Right ventricle myocardium superior (tissue), 1 donor: ENCODE measurements at regions not wholly inside any gene's neighbourhood (a gene's known extent, or its start where the extent isn't known, plus 50 kb on each side); places are given as distances from the start of the nearest gene placed in this dataset.

ENCODE experiments used
- ATAC-seq: fragments of 200-7000 bp; cut with Tn5 transposase; one replicate; pipeline ENCODE4 v1.9.1; 2020; ENCODE audit warnings: mild to moderate bottlenecking; ENCODE audit not compliant: poor library complexity
- DNase-seq: peaks from one replicate; pipeline ENCODE4 v3.0.0-alpha.2; 2020
- intact Hi-C: fragments of 100-400 bp; cut with DNase I; formaldehyde crosslinking; loops from one replicate; pipeline ENCODE4 v1.11.2; 2022
- donor health status: DM: no; HTN: yes; CAD: no; lungs with severe emphysema.

DNA sequence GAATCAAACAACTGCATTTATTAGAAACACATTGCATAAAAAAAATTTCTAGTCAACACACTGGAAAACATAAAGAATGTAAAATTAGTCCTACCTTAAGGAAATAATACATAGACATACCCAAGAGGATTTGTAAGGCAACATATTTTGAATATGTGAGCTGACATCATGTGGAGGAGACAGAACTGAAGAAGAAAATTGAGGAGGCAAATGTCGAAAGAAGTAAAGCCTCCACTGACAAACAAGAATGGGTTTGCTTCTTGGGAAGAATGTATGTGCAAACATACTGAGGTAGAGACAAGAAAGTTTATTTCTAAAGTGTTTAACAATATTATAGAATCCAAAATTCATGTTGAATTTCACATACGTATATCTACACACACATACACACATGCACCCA lies 363.0 kb upstream of the PDE4D start:
- ATAC-seq, result no peak
- intact Hi-C loops, result no loop called here

DNA sequence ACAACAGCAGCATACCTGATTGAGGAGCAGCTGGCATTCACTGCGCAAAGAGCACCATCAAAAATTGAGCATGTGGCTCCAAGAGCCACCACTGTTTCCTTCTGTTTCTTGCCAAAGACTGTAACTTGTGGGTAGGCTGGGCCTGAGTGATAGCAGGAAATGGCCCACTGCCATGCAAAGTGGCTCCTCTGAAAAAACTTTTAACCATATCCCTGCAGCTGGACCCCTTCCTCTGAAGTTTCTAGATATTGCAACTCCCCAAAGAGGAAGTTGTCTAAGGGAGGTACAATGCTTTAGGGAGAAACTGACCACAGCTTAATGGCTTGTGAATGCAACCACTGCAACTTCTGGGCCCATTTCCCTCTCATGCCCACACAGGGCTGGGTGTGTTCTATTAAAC lies 355.4 kb upstream of the PDE4D start:
- intact Hi-C loops, result no loop called here
- DNase-seq (peak; percentile 46), ATAC-seq (peak; percentile 77)

More for the DNA sequence above, 363.0 kb upstream of the PDE4D start:
- DNase-seq, result no peak

DNA sequence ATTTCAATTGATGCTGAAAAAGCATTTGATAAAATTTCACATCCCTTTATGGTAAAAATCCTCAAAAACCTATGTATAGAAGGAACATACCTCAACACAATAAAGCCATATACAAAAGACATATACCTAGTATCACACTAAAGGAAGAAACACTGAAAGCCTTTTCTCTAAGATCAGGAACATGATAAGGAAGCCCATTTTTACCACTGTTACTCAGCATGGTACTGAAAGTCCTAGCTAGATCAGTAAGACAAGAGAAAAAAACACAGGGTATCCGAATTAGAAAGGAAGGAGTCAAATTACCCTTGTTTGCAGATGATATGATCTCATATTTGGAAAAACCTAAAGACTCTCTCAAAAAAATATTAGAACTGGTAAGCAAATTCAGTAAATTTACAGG lies 350.2 kb upstream of the PDE4D start:
- intact Hi-C loops, result no loop called here
- DNase-seq (no peak), ATAC-seq (no peak)

DNA sequence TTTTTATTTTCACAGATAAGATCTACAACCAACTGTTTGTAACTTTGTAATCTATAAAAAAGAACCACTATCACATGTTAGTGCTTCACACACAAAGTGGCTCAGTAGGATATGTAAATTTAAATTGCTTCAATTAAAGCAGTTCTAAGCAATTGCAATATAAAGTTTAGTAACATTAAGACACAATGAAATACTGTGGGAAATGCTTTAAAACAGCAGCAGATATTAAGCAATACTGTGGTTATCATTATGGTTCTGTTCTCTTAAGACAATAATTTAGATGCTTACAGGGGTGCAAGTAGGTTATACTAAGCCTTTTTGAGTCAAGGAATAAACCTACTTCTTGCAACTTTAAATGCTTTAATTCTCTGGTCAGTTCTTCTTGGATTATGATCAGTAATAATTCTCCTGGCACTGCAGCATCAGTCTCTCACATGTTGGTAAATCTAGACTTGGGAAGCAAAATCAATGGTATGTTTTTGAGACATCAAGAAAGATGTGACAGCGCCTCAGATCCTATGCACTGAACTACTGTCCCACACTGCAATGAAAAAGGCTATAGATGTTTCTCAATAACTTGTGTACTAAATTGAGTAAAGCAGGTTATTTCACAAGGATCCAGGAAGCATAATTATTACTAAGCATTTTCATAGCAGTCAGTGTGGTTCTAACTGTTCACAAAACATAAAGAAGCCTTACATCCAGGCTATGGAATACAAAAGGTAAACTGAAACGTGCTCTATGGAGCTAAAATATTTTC lies 338.7 kb upstream of the PDE4D start:
- DNase-seq (no peak), ATAC-seq (no peak)
- intact Hi-C loops, result no loop called here

DNA sequence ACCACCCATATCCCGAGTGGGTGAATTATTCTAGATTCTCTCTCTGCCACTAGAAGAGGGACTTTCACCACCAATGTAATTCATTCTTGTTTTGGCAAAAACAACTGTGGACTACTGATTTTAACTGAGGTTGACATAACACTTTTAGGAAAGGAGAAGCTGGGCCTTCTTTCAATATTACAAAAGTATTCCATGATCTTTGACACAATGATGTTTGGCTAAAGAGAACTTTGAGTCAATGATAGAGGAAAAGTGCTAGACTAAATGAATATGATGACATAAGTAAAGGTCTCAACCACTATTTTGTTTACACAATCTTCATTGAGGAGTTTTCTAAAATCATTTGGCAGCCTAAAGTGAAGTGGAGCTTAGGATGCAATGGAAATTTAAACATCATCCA lies 336.9 kb upstream of the PDE4D start:
- no peak for ATAC-seq
- DNase-seq, result no peak
- intact Hi-C loops, result no loop called here

DNA sequence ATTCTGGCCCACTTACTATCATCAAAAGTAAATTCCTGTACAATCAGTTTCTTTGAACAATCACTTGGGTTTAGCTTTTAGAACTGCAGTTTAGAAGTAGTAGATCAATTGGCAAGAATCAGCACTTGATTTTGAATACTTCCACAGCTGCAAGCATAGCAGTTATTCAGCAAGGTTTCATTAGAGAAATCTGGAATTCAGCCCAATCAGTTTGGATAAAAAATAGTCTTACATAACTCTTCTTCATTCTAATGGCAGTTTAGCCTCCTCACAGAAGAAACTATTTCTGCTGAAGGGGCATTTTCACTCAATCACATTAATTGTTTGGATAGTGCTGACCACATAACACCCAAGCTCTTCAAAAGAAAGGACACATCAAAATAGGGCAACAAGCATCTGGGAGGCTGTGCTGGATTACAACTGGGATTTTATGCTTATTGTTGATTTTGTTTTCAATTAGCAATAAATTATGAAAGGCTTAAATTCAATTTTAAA lies 336.2 kb upstream of the PDE4D start:
- intact Hi-C loops, result no loop called here
- ATAC-seq, result no peak
- DNase-seq, result no peak

DNA sequence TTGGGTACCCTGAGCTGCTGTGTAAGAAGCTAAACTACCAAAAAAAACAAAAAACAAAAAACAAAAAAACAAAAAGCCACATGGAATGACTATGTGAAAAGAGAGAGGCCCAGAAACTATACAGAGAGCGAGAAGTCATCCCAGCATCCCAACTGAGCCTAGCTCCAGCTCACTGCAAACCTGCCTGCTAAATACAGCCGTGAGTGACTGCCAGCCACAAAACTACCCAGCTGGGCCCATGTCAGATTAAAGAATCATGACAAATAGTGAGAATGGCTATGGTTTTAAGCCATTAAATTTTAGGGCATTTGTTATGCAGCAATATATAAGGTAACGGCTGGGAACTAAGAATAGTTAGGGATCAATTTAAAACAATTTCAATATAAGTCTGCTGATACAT lies 335.1 kb upstream of the PDE4D start:
- ATAC-seq, result no peak
- no peak for DNase-seq
- intact Hi-C loops, result no loop called here

DNA sequence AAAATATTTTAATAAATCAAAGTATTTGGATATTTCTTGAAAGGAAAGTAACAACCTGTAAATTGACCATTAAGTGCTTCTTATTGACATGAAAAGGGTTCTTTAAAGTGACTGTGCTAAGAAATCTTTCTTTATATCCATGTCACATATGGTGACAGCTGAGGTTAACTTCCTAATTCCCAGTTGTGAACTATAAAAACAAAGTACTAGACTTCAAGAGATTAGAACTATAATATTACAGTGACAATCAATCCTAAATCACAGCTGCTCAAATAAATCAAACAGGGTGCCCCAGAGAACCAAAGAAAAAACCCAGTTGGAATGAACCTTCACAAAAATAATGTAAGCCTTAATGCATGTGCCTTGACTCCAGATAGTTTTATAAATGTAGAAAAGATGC lies 332.6 kb upstream of the PDE4D start:
- no peak for ATAC-seq
- intact Hi-C loops, result no loop called here

DNA sequence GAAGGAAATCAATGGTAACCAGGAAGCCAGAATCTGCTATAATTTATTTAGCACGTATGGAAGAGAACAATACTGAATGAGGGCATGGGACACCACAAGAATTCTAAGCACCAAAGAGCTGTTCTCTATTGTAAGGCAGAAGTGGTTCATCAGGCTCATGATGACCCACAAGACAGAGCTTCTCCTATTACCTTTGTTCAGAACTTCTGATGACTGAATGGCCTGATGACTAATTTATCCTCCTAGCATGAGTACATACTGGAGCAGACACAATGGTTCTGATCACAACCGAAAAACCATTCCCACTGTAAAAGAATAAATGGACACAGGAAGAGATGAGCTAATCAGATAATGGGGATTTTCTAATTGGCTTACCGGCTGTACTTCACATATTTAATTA lies 329.8 kb upstream of the PDE4D start:
- DNase-seq (no peak), ATAC-seq (no peak)
- intact Hi-C loops, result no loop called here

More for the DNA sequence above, 332.6 kb upstream of the PDE4D start:
- no peak for DNase-seq

DNA sequence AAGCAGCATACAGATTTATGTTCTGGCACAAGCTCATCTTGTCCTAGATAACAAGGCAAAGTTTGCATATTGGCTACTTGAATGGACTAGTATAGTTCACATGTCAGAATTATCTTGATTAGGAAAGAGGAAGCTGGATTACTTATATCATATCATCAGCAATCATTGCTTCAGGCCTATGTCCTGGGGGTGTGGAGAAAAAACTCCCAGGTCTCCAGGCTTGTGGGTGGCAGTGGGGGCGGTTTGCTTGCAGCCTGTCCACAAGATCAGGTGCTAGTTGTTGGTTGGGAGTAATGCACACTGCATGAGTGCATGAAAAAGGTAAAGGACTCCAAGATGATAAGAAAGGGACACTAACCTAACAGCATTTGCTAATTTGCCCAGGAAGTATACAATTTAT lies 326.4 kb upstream of the PDE4D start:
- ATAC-seq (no peak), DNase-seq (no peak)
- intact Hi-C loops, result no loop called here

DNA sequence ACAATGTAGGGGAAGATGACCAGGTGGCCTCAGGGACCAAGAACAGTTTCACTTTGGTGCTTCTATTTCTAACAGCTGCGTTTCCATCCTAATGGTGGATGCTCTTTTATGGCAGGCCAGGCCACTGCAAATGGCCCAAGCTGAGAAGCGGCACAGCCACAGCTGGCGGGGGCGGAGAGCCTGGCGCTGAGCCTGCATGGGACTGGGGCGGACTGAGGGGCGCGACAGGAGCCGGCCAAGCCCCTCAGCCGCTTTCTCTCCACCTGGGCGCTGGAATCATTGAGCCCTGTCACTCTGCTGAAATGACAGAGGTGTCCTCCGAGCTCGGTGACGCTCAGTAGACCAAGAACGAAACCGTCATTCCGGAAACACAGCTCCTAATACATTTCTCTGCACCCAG lies 317.3 kb upstream of the PDE4D start:
- no peak for ATAC-seq
- DNase-seq, result peak; percentile 30
- intact Hi-C loops, result no loop called here

DNA sequence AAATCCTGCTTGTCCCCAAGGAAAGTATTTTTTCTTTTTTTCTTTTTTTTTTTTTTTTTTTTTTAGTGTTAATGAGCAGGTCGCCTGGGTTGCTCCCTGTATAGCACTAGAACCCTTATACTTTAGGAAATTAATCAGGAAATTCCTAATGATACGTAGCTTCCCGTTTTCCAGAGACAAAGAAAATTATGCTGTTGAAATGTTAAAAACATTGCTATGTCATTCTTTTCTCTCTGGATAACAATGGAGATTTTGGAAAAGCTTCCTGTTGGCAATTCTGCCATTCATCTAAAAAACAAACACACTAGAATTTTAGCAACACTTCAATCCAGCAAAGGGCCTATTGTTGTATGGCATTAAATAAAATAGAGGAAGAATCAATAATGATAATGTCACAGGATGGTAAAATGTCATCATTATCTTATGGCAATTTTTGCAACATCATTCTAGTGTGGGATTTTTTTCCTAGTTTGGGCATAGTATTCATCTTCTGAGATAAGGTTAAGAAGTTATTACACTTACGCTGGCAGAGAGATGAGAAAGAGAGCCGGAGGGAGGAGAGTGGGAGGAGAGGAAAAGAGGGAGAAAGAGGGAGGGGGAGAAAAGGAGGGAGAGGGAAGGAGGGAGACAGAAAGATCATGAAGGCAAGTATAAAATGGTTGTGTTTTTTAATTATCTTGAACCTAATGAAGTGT lies 315.8 kb upstream of the PDE4D start:
- DNase-seq (no peak), ATAC-seq (no peak)
- intact Hi-C loops, result no loop called here

DNA sequence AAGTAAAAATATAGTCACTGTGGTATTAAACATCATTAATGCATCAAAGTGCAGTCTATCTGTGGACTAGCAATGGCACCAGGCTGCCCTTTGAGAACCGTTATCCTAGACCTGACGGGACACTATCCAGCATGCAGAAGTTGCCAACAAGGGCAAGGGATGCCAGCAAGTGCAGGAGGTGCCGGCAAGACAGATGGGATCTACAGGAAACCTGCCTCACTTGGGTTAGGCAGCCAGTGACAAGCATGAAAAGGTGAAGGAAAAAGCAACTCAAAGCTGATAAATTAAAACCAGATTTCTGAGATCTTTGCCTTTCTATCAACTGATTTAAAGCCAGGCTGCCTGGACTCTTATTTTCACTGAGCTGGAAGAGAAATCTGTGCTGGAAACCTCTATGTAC lies 315.2 kb upstream of the PDE4D start:
- intact Hi-C loops, result no loop called here
- DNase-seq (no peak), ATAC-seq (no peak)

DNA sequence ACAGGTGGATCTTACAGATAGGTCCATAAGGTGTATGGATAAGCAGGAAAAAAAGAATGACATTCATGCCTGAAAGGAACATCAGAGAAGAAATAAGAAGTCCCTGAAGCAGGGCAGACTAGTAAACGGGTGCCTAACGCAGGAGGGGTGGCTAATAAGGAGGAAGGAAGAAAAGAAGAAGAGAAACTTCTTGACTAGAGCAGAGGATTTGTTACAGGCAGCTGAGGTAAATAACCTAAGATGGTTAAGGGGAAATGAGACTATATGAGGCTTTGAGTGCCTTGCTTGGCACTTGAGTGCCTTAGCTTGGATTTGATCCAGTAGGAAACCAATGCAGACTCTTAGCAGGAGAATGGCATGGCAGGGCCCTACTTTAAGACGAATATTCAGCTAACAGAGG lies 313.5 kb upstream of the PDE4D start:
- DNase-seq, result no peak
- peak; percentile 34 for ATAC-seq
- intact Hi-C loops, result no loop called here

DNA sequence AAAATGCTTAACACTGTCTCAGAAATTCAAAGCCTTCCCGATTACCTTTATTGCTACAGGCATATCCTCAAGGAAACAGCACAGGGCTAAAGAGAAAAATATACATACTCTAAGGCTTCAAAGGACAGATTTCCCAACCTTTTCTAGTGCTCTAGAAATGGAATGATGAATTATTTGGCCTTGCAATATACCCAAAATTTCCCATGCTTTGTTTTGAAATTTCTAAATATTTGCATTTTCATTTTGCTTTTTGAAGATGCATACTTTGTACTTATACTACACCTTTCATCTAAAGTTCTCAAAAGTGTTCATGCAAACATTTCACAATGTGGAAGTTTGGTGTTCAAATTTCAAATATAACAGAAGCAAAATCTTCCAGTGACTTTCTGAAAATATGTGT lies 312.7 kb upstream of the PDE4D start:
- ATAC-seq (no peak), DNase-seq (no peak)
- intact Hi-C loops, result no loop called here

DNA sequence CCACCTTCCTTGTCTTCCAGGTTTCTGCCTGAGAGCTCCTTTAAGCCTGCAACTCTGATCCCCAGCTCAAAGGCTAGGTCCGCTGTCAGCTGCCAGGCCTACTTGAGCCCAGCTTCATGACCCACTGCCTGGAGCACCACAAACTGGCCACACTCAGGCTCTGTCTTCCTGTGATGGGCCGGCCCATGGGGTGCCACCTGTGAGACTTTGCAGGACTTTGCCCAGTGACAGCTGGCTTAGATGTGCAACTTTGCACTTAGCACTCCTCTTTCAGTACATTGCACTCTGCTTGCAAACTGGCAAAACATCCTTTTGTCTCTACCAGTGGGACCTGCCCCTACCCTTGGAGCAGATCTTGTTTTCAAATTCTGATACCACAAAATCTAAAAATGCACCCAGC lies 311.5 kb upstream of the PDE4D start:
- ATAC-seq (no peak), DNase-seq (peak; percentile 33)
- intact Hi-C loops, result no loop called here

DNA sequence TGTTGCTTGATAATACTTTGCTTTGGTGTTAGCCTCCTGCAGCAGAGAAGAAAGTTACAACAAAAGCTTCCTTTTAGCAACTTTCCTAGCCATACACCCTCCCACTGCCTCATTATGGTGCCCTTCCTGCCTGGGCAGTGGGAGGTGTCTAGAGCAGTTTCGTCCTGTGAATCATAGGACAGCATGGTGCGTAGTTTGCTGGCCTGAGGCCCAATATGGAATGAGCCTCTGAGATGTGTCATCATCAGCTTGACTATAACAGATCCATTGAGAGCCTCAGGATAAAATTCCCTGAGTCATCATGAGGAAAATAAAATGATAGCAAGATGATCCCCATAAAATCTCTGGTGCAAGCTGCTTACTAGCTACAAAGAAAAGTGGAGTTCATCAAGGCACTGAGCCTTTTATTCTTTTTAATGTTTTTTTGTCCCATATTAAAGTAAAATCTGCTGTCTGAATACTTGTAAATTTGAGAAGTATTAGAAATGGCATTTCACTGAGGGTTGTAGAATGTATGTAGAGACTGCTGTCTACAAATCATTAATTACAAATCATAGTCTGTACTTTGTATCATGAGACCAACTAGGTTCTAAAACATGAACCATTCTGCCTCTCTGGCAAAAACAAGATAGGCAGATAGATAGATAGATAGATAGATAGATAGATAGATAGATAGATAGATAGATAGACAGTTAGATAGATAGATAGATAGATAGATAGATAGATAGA lies 303.0 kb upstream of the PDE4D start:
- ATAC-seq (no peak), DNase-seq (no peak)
- intact Hi-C loops, result no loop called here

DNA sequence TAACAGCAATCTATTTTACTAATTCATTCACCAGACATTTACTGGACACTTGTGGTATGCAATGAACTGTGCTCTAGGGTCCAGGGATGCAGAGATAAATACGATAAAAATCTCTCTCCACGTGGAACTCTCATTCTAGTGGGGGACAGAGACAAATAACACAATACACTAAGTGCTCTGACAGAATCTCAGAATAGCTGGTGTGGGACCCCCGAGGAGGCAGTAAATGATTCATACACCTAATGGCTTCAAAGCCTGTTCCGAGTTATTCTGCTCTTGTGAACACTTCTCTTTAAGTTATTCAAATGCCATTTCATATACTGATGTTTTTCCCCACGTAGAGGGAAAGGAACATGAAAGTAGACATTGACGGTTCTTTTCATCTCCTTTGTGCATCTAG lies 302.0 kb upstream of the PDE4D start:
- ATAC-seq (no peak), DNase-seq (no peak)
- intact Hi-C loops, result no loop called here

DNA sequence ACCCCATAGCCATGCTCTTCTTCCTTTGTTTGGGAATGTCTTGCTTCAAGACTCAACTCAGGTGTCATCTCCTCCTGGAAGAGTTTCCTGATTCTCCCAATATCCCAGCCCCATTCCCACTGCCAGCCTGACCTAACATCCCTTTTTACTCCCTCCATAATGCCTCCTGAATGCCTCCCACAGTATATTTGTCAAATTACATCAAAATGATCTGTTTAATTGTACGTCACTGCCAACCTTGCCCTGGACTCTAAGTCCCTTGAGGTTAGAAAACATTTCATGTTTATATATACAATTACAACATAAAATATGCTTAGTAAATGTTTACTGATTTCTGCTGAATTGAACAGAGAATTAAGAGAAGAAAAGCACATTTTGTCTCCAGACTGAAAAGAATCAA lies 301.6 kb upstream of the PDE4D start:
- intact Hi-C loops, result no loop called here
- no peak for ATAC-seq

More for the DNA sequence above, 301.6 kb upstream of the PDE4D start:
- DNase-seq, result no peak
